HUDEP-2 (cell line): ENCODE measurements at regions not wholly inside any gene's neighbourhood (a gene's known extent, or its start where the extent isn't known, plus 50 kb on each side); places are given as distances from the start of the nearest gene placed in this dataset.

Source experiments
- DNase-seq, 76 experiments: peaks; one replicate each; lab custom pipeline; 2025; ENCODE audit not compliant: unreplicated experiment in 76 of 76; lab: John Stamatoyannopoulos, UW

DNA sequence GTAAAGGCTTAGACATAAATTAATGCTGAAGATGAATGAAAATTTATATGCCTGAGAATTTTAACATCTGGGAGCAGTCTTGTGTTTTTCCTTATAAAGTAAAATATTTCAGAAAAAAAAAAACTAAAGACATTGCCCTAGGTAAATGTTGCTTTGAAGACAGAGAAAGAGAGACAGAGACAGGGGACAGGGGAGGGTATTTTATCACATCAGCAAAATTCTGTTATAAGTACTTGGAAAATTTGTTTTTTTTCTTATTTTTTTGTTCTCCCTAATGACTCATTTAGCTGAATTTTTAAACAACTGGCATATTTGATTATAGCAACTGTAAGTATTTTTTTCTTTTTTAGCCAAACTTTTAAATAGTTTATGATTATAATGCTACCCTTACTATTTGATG lies 1540.6 kb upstream of the GBE1 start:
- DNase-seq: no peak

GRCh38 chr3:83317605-83318004 lies 1556.2 kb upstream of the GBE1 start:
- DNase-seq: no peak

DNA sequence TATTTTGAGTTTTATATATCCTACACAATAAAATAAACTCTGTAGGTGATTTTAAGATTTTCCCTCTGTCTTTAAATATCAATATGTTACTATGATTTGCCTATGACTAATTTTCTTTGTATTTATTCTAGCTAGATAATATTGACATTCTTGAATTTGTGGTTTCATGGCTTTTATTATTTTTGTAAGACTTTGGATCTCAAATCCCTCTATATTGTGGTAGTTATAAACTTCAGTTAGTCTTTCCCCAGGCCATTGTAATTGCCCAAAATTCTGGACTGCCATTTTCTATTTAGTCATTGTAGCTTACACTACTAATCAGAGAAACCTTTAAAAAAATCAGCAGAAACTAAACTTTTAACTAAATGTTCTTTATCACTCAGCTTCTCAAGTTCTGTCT lies 1559.3 kb upstream of the GBE1 start:
- no peak for DNase-seq

- DNase-seq: no peak
Measured at GRCh38 chr3:83321457-83321856, 1560.0 kb upstream of the GBE1 start.

DNA sequence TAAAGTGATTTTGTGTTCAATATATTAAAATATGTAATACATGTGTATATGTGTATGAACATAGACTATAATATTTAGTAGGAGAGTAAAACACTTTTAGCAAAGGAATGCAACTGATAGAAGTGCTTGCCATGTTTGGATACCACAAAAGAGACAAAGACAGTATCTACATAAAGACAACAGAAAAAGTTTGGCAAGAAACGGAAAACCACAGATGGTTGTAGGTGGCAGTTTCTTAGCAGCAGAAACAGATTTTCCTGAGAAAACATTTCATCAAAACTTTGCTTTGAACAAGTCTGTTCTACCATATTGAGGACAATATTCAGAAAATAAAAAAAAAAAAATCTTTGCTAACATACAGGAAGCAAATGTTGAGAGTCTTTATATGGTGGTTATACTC lies 1560.4 kb upstream of the GBE1 start:
- no peak for DNase-seq

GRCh38 chr3:83354205-83354604 lies 1592.8 kb upstream of the GBE1 start:
- DNase-seq: no peak

- no peak for DNase-seq
Measured at GRCh38 chr3:83393276-83393675, 1565.5 kb upstream of the CADM2 start.

- no peak for DNase-seq
Measured at GRCh38 chr3:83403927-83404326, 1554.9 kb upstream of the CADM2 start.

DNA sequence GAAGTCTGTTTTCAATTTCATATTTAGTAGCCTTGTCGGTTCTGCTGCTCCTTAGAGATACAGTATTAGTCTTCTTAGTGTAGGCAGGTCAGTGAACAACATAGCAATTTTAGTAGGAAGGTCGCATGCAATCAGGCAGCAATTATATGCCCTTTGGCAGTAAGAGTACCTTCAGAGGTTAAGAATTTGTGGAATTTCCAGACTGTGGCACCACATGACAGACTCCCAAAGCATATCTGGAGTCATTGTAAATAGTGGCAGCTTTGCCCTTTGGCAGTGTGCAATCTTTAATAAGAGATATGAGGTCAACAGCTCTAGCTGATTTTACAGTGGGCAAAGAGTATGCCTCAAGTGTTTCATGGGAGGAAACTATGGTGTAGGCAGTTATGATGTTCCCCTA lies 1532.5 kb upstream of the CADM2 start:
- DNase-seq: no peak

DNA sequence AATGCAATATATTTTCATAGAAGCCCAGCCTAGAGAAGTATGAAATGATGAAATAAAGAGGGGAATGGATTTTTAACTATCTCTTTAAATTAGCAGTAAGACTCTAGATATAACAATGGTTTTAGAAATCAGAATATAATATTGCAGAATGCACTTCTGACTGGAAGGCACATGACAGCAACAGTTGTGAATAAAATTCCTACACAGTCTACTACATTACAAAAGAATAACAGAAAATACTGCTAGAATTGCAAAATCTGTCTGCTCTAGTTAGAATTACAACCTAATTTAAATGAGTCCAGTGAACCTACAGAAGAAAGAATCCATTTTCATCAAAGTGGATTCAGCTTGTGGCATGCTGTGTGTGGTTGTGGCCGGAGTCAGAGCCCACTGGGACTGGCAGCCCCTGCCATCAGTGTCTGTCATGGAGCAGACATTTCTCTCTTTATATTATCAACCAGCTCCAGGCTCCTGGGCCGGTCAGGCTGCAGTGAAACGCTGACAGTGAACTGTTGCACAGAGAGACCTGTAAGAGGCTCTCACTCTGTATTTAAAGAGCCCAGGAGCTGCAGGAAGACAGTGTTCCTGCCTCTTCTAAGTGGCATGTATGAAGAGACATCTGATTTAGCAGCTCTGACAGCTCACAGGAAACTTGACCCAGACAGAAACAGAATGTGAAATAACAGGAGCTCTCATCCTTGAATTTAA lies 1523.8 kb upstream of the CADM2 start:
- no peak for DNase-seq

DNA sequence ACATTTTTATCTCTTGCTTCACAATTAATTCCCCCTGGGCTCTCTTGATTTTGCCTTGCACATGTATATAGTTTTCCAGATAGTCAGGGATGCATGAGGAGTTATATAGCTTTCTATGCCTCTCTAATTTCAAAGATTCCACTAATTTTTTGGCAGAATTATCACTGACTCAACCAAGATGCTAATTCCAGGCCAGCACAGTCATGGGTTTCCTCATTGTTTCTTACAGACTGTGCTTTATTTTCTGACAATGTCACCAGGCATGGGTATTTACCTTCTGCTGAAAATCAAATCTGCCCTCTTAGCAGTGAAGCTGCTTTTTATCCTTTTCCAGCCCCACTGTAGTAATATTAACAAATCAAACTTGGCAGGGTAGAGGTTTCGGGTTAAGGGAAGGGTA lies 1520.6 kb upstream of the CADM2 start:
- no peak for DNase-seq

DNA sequence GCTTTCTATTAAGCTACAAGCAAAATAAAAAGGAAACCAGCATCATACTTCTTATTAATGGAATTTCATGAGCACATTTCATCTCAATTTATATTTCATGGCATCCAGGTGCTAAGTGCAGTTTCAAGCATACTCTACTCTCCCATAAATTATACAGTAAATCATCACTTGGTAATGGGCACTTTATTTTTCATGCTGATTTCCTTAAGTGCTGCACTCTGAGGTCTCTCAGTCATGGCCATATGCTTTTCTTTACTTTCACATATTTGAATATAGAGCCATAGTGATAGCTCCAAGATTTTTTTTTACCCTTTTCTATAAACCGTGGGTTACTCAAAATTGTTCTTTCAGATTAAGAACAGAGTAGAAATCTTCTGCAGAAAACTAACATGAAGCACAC lies 1505.7 kb upstream of the CADM2 start:
- no peak for DNase-seq

DNA sequence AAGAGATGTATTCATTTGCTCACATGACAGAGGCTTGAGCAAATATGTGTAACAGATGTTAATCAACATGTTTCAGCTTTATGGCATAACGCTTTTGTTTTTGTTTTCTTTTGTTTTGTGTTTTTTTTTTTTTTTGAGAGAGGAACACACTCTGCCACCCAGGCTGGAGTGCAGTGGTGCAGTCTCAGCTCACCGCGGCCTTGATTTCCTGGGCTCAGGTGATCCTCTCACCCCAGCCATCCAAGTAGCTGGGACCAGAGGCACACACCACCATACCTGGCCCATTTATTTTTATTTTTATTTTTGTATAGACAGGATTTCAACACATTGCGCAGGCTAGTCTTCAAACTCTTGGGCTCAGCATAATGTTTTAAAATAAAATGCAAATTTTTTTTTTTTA lies 1504.4 kb upstream of the CADM2 start:
- no peak for DNase-seq

DNA sequence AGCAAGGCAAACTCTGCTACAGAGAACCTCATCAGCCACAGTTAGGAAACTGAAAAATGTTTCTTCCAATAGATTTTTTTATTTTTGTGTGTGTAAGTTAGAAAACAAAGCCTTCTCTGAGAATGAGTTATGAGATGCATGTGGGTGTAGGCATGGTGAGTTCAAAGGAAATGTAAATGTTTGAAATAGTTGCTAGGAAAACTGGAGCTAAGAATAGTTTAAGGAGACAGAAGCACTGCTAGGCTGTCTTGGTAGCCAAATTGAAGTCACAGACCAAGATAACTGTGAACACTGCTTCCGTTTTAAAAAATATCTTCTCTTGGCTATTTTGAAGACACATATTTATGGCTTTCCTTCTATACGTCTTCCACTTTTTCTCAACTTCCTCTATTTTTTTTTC lies 1501.2 kb upstream of the CADM2 start:
- no peak for DNase-seq

DNA sequence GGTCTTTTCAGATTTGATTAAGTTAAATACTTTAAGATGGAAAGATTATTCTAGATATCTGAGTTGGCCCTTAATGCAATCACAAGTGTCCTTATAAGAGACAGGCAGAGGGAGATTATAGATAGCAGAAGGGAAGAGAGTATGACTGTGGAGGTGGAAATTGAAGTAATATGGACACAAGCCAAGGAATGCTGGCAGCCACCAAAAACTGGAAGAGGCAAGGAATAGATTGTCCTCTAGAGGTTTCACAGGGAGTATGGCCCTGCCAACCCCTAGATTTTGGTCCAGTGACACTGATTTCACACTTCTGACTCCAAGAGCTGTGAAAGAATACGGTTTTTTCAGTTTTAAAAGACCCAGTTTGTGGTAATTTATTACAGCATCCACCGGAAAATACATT lies 1498.7 kb upstream of the CADM2 start:
- no peak for DNase-seq

DNA sequence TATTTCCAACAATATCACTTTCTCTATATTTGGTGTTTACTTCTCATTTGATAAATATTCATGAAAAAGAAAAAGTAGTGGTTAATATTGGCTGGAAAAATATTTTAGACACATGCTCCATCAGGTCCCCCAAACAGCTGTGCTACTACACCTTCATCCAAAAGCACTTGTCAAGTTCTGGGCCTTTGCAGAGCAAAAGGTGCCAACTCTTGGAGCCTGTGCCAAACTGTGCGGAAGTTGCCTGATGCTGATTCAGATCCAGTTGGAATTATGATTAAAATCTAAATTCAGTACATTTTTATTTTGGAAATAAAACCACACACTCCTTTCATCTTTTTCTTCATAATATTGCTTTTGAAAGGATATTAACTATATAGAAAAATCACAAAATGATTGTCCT lies 1497.4 kb upstream of the CADM2 start:
- DNase-seq: no peak

DNA sequence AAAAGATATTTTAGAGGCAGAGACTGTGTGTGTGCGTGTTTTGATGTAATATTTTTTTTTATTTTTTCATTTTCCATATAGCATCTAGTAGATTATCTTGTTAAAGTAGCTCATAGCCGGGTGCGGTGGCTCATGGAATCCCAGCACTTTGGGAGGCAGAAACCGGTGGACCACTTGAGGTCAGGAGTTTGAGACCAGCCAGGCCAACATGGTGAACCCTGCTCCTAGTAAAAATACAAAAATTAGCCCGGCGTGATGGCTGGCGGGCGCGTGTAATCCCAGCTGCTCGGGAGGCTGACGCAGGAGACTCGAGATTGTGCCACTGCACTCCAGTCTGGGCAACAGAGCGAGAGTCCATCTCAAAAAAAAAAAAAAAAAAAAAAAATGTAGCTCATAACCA lies 1481.2 kb upstream of the CADM2 start:
- DNase-seq: no peak

- DNase-seq: no peak
Measured at GRCh38 chr3:83482402-83483070, 1476.3 kb upstream of the CADM2 start.

DNA sequence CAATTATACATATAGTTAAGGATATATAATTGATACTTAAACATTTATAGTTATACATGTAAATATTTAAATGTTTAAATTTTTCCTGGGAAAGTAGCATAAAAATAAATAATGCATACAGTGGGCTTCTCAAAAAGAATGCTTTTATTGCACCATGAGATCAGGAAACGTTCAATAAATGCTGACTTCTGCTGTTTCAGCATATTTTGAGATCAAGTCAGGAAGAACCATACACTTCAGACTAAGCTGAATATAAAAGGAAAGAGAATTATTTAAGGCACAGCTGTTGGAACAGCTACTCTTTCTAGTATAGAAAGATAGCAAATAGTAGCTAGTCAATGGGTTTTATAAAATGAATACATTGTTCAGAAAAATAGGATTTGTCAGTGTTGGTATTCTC lies 1462.3 kb upstream of the CADM2 start:
- no peak for DNase-seq

DNA sequence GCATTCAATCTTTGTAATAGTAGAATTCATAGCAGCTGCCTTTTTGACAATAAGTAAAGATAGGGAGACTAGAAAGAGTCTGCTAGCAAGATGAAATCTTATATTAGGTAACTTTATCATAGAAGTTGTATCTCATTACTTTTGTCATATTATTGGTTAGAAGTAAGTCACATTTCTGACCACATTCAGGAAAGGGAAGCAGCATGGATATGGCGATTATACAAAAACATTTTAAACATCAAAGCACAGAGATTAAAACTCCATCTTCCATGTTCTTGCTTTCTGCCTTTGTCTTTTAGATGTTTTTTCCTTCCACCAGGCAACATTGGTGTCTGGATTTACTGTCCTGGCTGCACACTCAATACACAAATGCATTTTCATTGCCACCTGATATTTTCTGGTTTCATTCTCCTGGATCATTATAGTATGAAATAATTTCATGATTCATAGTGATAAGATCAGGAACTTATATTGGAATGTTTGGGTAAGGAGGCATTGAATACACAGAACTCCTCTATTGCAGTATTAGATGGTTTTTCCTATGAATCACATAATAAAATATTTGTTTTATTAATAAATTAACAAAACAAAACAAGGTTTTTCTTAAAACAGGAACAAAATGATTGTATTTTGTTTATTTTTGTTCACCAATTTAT lies 1460.3 kb upstream of the CADM2 start:
- DNase-seq: no peak

- no peak for DNase-seq
Measured at GRCh38 chr3:83500422-83500821, 1458.4 kb upstream of the CADM2 start.

GRCh38 chr3:83500931-83501330 lies 1457.9 kb upstream of the CADM2 start:
- no peak for DNase-seq
